ENCODE measurements at regions not wholly inside any gene's neighbourhood (a gene's known extent, or its start where the extent isn't known, plus 50 kb on each side); places are given as distances from the start of the nearest gene placed in this dataset.

DNA sequence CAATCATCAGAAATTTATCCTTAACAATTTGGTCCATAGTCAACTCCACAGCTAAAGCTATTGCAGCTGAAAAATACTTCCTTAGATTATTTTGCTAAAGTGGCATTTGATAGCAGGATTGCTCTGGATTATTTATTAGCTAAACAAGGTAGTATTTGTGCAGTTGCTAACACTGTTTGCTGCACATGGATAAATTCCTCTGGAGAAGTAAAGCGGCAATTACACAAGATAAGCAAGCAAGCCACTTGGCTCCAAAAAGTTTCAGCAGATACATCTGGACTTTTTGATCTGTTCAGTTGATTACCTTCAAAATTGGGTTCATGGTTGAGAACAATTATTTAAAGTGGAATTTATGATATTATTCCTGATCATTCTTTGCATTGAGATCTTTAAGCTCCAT is 971.5 kb downstream of the C4orf33 start:
- H3K23ac ChIP-seq (ENCODE audit: low read depth, low read length) = no peak overlapping the region

More for the DNA sequence above, 971.5 kb downstream of the C4orf33 start:
- ATAC-seq (ENCODE audit: low read depth) = no peak
- in situ Hi-C loops (cut with MboI; ENCODE audit: low sequenced_read_pairs) = no loop called here
- Histone ChIP-seq H3K18ac (ENCODE audit: low read depth, low read length) (no peak overlapping the region), H3K4me2 (ENCODE audit: low read depth, low read length) (no peak overlapping the region), H2BK20ac (ENCODE audit: low read depth, low read length) (no peak overlapping the region), H4K91ac (ENCODE audit: insufficient read depth, low read depth, low read length) (no peak overlapping the region), H3K9ac (ENCODE audit: low read depth, low read length) (no peak overlapping the region), H2BK120ac (ENCODE audit: low read depth, low read length) (no peak overlapping the region), H4K20me1 (ENCODE audit: insufficient read depth, low read length) (no peaks in the 10 kb centered on the region), H2AK9ac (replicated peaks; ENCODE audit: low read depth, low read length, poor library complexity) (no peak overlapping the region), H3K9me1 (ENCODE audit: insufficient read depth, low read length) (no peaks in the 10 kb centered on the region), H3K4me1 (ENCODE audit: control insufficient read depth, insufficient read depth, low read length) (no peaks in the 10 kb centered on the region), H3K14ac (replicated peaks; ENCODE audit: low read depth, low read length) (no peak overlapping the region), H3K9me3 (ENCODE audit: control insufficient read depth, insufficient read depth, low read length) (0 out of 2 replicates have a peak, but pooled peaks cover 2% of the 10 kb centered on the region), H2BK15ac (ENCODE audit: low read depth, low read length) (no peak overlapping the region), H4K8ac (ENCODE audit: low read depth in 2 of 2, low read length in 2 of 2) (no peak overlapping the region), H3K27ac (ENCODE audit: insufficient read depth, low read length) (no peak overlapping the region), H3K79me1 (ENCODE audit: low read depth in 1 of 2, low read length in 2 of 2) (no peaks in the 10 kb centered on the region), H2BK5ac (ENCODE audit: low read depth, low read length, poor library complexity, severe bottlenecking) (no peak overlapping the region), H3K4ac (ENCODE audit: low read depth, low read length) (no peak overlapping the region), H3K4me3 (ENCODE audit: insufficient read depth, low read depth, low read length) (no peak overlapping the region), H2AK5ac (ENCODE audit: low read depth, low read length) (no peak overlapping the region), H3K56ac (ENCODE audit: extremely low read depth, insufficient read depth, low read length) (no peak overlapping the region), H4K5ac (ENCODE audit: low read depth, low read length) (no peak overlapping the region), H3K36me3 (ENCODE audit: control insufficient read depth, insufficient read depth, low read length) (no peaks in the 10 kb centered on the region), H3K27me3 (ENCODE audit: control insufficient read depth, insufficient read depth, low read length) (no peaks in the 10 kb centered on the region), H2AFZ (replicated peaks; ENCODE audit: low read length, poor library complexity) (no peak overlapping the region)
- CTCF ChIA-PET = no interaction called here
- dilution Hi-C loops (cut with HindIII; ENCODE audit: low sequenced_read_pairs, unreplicated experiment) = no loop called here
- TF ChIP-seq SMC3 (IDR thresholded peaks at IDR 0.05; ENCODE audit: low read depth, low read length) (no peak), MAFK (IDR thresholded peaks at IDR 0.05; ENCODE audit: low read depth, low read length) (no peak), CHD1 (IDR thresholded peaks at IDR 0.05; ENCODE audit: low read depth, low read length) (no peak), CEBPB (IDR thresholded peaks at IDR 0.05; ENCODE audit: low read depth, low read length) (no peak), FOS (IDR thresholded peaks at IDR 0.05; ENCODE audit: low read depth, low read length) (no peak), POLR2A (IDR thresholded peaks at IDR 0.05; ENCODE audit: low read depth, low read length) (no peak), RCOR1 (IDR thresholded peaks at IDR 0.05; ENCODE audit: insufficient replicate concordance, low read length) (no peak), RFX5 (IDR thresholded peaks at IDR 0.05; ENCODE audit: low read depth, low read length) (no peak), RAD21 (IDR thresholded peaks at IDR 0.05; ENCODE audit: low read length) (no peak), CTCF (conservative IDR thresholded peaks at IDR 0.05; ENCODE audit: low read depth, low read length) (no peak), NFE2L2 (IDR thresholded peaks at IDR 0.05; ENCODE audit: low read depth, low read length) (no peak), BHLHE40 (IDR thresholded peaks at IDR 0.05; ENCODE audit: low read depth, low read length) (no peak), MAZ (IDR thresholded peaks at IDR 0.05; ENCODE audit: borderline replicate concordance, low read depth, low read length) (no peak), MXI1 (IDR thresholded peaks at IDR 0.05; ENCODE audit: borderline replicate concordance, low read depth, low read length) (no peak)
- TF ChIP-seq, protein P1, sequence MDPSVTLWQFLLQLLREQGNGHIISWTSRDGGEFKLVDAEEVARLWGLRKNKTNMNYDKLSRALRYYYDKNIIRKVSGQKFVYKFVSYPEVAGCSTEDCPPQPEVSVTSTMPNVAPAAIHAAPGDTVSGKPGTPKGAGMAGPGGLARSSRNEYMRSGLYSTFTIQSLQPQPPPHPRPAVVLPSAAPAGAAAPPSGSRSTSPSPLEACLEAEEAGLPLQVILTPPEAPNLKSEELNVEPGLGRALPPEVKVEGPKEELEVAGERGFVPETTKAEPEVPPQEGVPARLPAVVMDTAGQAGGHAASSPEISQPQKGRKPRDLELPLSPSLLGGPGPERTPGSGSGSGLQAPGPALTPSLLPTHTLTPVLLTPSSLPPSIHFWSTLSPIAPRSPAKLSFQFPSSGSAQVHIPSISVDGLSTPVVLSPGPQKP (IDR thresholded peaks at IDR 0.05; ENCODE audit: borderline replicate concordance, low read depth, low read length) = no peak
- TF ChIP-seq, protein P2, sequence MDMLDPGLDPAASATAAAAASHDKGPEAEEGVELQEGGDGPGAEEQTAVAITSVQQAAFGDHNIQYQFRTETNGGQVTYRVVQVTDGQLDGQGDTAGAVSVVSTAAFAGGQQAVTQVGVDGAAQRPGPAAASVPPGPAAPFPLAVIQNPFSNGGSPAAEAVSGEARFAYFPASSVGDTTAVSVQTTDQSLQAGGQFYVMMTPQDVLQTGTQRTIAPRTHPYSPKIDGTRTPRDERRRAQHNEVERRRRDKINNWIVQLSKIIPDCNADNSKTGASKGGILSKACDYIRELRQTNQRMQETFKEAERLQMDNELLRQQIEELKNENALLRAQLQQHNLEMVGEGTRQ (IDR thresholded peaks at IDR 0.05; ENCODE audit: low read depth, low read length) = no peak
- intact Hi-C loops (cut with micrococcal nuclease) = no loop called here
- BruUV-seq (replicated peaks) = no TSS peak
- no CpG with 5 or more reads among the region's 1 CpG for WGBS, 2 experiments (ENCODE audit: extremely low coverage in 2 of 2, insufficient read length in 1 of 2)
- DNase-seq = no peak
- POLR2A ChIA-PET (ENCODE audit: unreplicated experiment) = no interaction called here

Data from IMR-90 (cell line).